Peyer's patch (tissue), 4 donors: ENCODE measurements at regions not wholly inside any gene's neighbourhood (a gene's known extent, or its start where the extent isn't known, plus 50 kb on each side); places are given as distances from the start of the nearest gene placed in this dataset.

Experiments used
- CTCF ChIP-seq, 6 experiments: fragments of 450-650 bp in 4 of 6; fragments of 200-600 bp in 2 of 6; sonication (generic) in 1 of 6; IDR thresholded peaks; one replicate each; pipeline ENCODE4 v1.5.1; 2017 to 2019; ENCODE audit warnings: antibody characterized with exemption in 6 of 6, mild to moderate bottlenecking in 3 of 6, moderate library complexity in 1 of 6
- POLR2A ChIP-seq, 2 donors: fragments of 450-650 bp; IDR thresholded peaks; one replicate each; pipeline ENCODE4 v1.5.1; 2017; ENCODE audit warnings: antibody characterized with exemption in 2 of 2, mild to moderate bottlenecking in 2 of 2, moderate library complexity in 2 of 2

- TF ChIP-seq CTCF (IDR thresholded peaks at IDR 0.05) (no peak), POLR2A (IDR thresholded peaks at IDR 0.05) (no peak)
Measured at GRCh38 chr4:3705236-3705987, 60.8 kb upstream of the ADRA2C start.
